Gastrocnemius medialis (tissue), 4 donors: ENCODE measurements at regions not wholly inside any gene's neighbourhood (a gene's known extent, or its start where the extent isn't known, plus 50 kb on each side); places are given as distances from the start of the nearest gene placed in this dataset.

Source experiments
- POLR2A ChIP-seq, 2 donors: fragments of 450-650 bp; IDR thresholded peaks; one replicate each; pipeline ENCODE4 v1.6.1; 2017; ENCODE audit warnings: antibody characterized with exemption in 2 of 2, mild to moderate bottlenecking in 2 of 2, moderate library complexity in 2 of 2
- TF ChIP-seq, protein P1 (sequence below), 5 experiments: fragments of 450-650 bp in 3 of 5; fragments of 200-600 bp in 2 of 5; sonication (generic) in 2 of 5; IDR thresholded peaks in 4 of 5; conservative IDR thresholded peaks in 1 of 5; 1 replicate in 4 of 5; 2 replicates in 1 of 5; pipeline ENCODE4 v1.5.1; 2016 to 2019; ENCODE audit warnings: antibody characterized with exemption in 5 of 5, mild to moderate bottlenecking in 3 of 5, moderate library complexity in 3 of 5

DNA sequence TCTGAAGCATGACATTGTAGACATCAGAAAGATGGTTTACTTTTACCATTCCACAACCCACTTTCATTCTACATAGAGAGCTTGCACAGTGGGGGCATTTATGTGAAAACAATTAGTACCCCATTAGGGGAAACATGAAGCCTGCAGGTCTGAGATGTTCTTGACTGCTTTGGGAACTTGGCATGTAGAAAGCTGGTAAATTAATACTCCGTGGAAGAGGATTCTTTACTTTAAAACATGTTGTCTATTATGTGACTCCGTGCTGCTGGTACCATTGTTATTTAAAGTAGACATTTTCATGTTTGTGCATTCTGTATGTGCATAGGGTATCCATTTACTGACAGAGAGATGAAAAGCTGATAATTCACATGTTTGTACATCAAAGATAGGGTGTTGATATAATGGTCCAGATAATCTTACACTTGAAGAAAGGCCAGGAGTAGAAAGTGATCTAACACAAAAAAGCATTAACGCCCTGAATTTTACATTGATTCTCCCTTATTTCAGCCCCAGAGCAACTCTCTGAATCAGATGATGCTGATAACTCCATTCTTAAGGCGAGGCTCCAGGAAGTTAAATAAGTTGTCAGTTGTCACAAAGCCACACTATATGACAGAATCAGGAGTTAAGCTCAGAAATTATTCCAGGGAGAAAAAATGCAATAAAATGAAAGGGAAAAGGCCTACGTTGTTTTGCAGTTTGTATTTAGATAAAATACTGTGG lies 50.1 kb upstream of the CD180 start:
- TF ChIP-seq, protein P1, sequence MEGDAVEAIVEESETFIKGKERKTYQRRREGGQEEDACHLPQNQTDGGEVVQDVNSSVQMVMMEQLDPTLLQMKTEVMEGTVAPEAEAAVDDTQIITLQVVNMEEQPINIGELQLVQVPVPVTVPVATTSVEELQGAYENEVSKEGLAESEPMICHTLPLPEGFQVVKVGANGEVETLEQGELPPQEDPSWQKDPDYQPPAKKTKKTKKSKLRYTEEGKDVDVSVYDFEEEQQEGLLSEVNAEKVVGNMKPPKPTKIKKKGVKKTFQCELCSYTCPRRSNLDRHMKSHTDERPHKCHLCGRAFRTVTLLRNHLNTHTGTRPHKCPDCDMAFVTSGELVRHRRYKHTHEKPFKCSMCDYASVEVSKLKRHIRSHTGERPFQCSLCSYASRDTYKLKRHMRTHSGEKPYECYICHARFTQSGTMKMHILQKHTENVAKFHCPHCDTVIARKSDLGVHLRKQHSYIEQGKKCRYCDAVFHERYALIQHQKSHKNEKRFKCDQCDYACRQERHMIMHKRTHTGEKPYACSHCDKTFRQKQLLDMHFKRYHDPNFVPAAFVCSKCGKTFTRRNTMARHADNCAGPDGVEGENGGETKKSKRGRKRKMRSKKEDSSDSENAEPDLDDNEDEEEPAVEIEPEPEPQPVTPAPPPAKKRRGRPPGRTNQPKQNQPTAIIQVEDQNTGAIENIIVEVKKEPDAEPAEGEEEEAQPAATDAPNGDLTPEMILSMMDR (IDR thresholded peaks at IDR 0.05 in 4 of 5, conservative IDR thresholded peaks at IDR 0.05 in 1 of 5) = no peak
- no peak for TF ChIP-seq POLR2A (IDR thresholded peaks at IDR 0.05)
